PC-9 (cell line): ENCODE measurements at regions not wholly inside any gene's neighbourhood (a gene's known extent, or its start where the extent isn't known, plus 50 kb on each side); places are given as distances from the start of the nearest gene placed in this dataset.

Experiments used
- BruUV-seq: library from RNA; stranded (reverse); fragments of 400-500 nt; replicated peaks from 2 replicates; lab custom pipeline; 2021; lab: Mats Ljungman, UMichigan
- CTCF ChIA-PET: fragments of 300-600 bp; sonication (Branson Sonifier 250); formaldehyde crosslinking; loops from one replicate; lab custom pipeline; 2022; ENCODE audit warnings: antibody characterized with exemption; lab: Charles Lee
- POLR2A ChIA-PET: fragments of 300-600 bp; sonication (Branson Sonifier 250); formaldehyde crosslinking; loops from one replicate; lab custom pipeline; 2022; ENCODE audit warnings: antibody characterized with exemption; ENCODE audit not compliant: unreplicated experiment; lab: Charles Lee
- DNase-seq, 2 experiments: peaks; one replicate each; pipeline versions ENCODE4 v3.0.0 to v3.0.0-alpha.2; 2015 to 2022; ENCODE audit warnings: mixed read lengths in 1 of 2
- H2AFZ ChIP-seq: fragments of 200-600 bp; sonication (generic); 2 replicates; pipeline ENCODE4 v1.8.1; 2017; ENCODE audit warnings: antibody characterized with exemption
- H3F3A ChIP-seq: fragments of 200-600 bp; sonication (generic); 2 replicates; pipeline ENCODE4 v1.8.1; 2017; ENCODE audit warnings: antibody characterized with exemption, mild to moderate bottlenecking, low read depth; ENCODE audit not compliant: insufficient read depth
- H3K27ac ChIP-seq: fragments of 200-600 bp; sonication (generic); 2 replicates; pipeline ENCODE4 v1.6.1; 2016; ENCODE audit warnings: mixed run types
- H3K27me3 ChIP-seq: fragments of 200-600 bp; sonication (generic); 2 replicates; pipeline ENCODE4 v1.6.1; 2016; ENCODE audit warnings: low read depth, mixed run types; ENCODE audit not compliant: insufficient read depth
- H3K36me3 ChIP-seq: fragments of 200-600 bp; sonication (generic); 2 replicates; pipeline ENCODE4 v1.6.1; 2016; ENCODE audit warnings: low read depth, mixed run types
- H3K4me1 ChIP-seq: fragments of 200-600 bp; sonication (generic); replicated peaks from 2 replicates; pipeline ENCODE4 v1.6.1; 2016; ENCODE audit warnings: mixed run types; ENCODE audit not compliant: insufficient read depth
- H3K4me2 ChIP-seq: fragments of 200-600 bp; sonication (generic); 2 replicates; pipeline ENCODE4 v1.6.1; 2017; ENCODE audit warnings: mixed run types
- H3K4me3 ChIP-seq: fragments of 200-600 bp; sonication (generic); 2 replicates; pipeline ENCODE4 v1.6.1; 2016; ENCODE audit warnings: mixed run types
- H3K79me2 ChIP-seq: fragments of 200-600 bp; sonication (generic); 2 replicates; pipeline ENCODE4 v1.6.1; 2017; ENCODE audit warnings: low read depth, mixed run types
- H3K9me2 ChIP-seq: fragments of 200-600 bp; sonication (generic); 2 replicates; pipeline ENCODE4 v1.8.1; 2017; ENCODE audit warnings: mild to moderate bottlenecking; ENCODE audit not compliant: insufficient read depth
- H3K9me3 ChIP-seq: fragments of 200-600 bp; sonication (generic); 2 replicates; pipeline ENCODE4 v1.8.1; 2016; ENCODE audit warnings: low read depth; ENCODE audit not compliant: insufficient read depth
- H4K20me1 ChIP-seq: fragments of 200-600 bp; sonication (generic); 2 replicates; pipeline ENCODE4 v1.8.1; 2017; ENCODE audit not compliant: insufficient read depth
- CTCF ChIP-seq: fragments of 200-600 bp; sonication (generic); conservative IDR thresholded peaks from 2 replicates; pipeline ENCODE4 v1.6.1; 2017; ENCODE audit warnings: mixed run types, antibody characterized with exemption, mild to moderate bottlenecking, moderate library complexity
- EZH2 ChIP-seq: fragments of 200-600 bp; sonication (generic); IDR thresholded peaks from 2 replicates; pipeline ENCODE4 v1.8.0; 2017; ENCODE audit warnings: antibody characterized with exemption, low read depth
- intact Hi-C: fragments of 100-400 bp; cut with micrococcal nuclease; formaldehyde crosslinking; loops from one replicate; pipeline ENCODE4 v1.10.0; 2022; ENCODE audit not compliant: unreplicated experiment

GRCh38 chr3:148146947-148147826, 550.5 kb upstream of the AGTR1 start:
- Histone ChIP-seq H3K4me1 (no peaks in the 10 kb centered on the region), H3K9me2 (no peaks in the 10 kb centered on the region), H4K20me1 (no peaks in the 10 kb centered on the region), H2AFZ (no peak overlapping the region), H3K27me3 (no peaks in the 10 kb centered on the region), H3F3A (no peaks in the 10 kb centered on the region), H3K79me2 (no peaks in the 10 kb centered on the region), H3K27ac (no peak overlapping the region), H3K9me3 (no peaks in the 10 kb centered on the region), H3K4me3 (no peak overlapping the region), H3K36me3 (no peaks in the 10 kb centered on the region), H3K4me2 (no peak overlapping the region)
- no peak for DNase-seq
- TF ChIP-seq CTCF: no peak
- TF ChIP-seq EZH2: no peak
- CTCF ChIA-PET: no interaction called here
- intact Hi-C loops: no loop called here
- no TSS peak for BruUV-seq
- POLR2A ChIA-PET: interaction anchor here (0.5 to 0.7 kb wide), 3 partner anchors 219 to 1604 kb away, joined by 3 to 5 read pairs (median 3); no protein-coding TSS in a partner anchor

GRCh38 chr3:148147903-148148302, 549.8 kb upstream of the AGTR1 start:
- ChIA-PET CTCF (no interaction called here), POLR2A (no interaction called here)
- no peaks in the 10 kb centered on the region for H3F3A ChIP-seq
- no peaks in the 10 kb centered on the region for H3K27me3 ChIP-seq
- no peaks in the 10 kb centered on the region for H3K9me2 ChIP-seq
- H3K4me3 ChIP-seq: no peak overlapping the region
- H3K36me3 ChIP-seq: no peaks in the 10 kb centered on the region
- no peak overlapping the region for H3K27ac ChIP-seq
- no peaks in the 10 kb centered on the region for H3K4me1 ChIP-seq
- intact Hi-C loops: no loop called here
- no TSS peak for BruUV-seq
- no peak overlapping the region for H3K4me2 ChIP-seq
- no peak for DNase-seq
- TF ChIP-seq CTCF (no peak), EZH2 (no peak)
- H3K79me2 ChIP-seq: no peaks in the 10 kb centered on the region
- peak overlapping the region; percentile 39; the same call in 1 of the 2 replicates for H2AFZ ChIP-seq
- H4K20me1 ChIP-seq: no peaks in the 10 kb centered on the region
- no peaks in the 10 kb centered on the region for H3K9me3 ChIP-seq

- intact Hi-C loops: no loop called here
- H3K9me3 ChIP-seq: no peaks in the 10 kb centered on the region
- no peak for DNase-seq
- no peak overlapping the region for H3K4me3 ChIP-seq
- H3F3A ChIP-seq: no peaks in the 10 kb centered on the region
- no peak overlapping the region for H3K4me2 ChIP-seq
- no peaks in the 10 kb centered on the region for H3K4me1 ChIP-seq
- H2AFZ ChIP-seq: no peak overlapping the region
- BruUV-seq: no TSS peak
- H4K20me1 ChIP-seq: no peaks in the 10 kb centered on the region
- no peaks in the 10 kb centered on the region for H3K27me3 ChIP-seq
- no peak overlapping the region for H3K27ac ChIP-seq
- H3K36me3 ChIP-seq: no peaks in the 10 kb centered on the region
- ChIA-PET POLR2A (no interaction called here), CTCF (no interaction called here)
- TF ChIP-seq CTCF: no peak
- no peak for TF ChIP-seq EZH2
- H3K9me2 ChIP-seq: no peaks in the 10 kb centered on the region
- H3K79me2 ChIP-seq: no peaks in the 10 kb centered on the region
Measured at GRCh38 chr3:148149556-148149955, 548.1 kb upstream of the AGTR1 start.
